HUES6 (cell line): ENCODE measurements at regions not wholly inside any gene's neighbourhood (a gene's known extent, or its start where the extent isn't known, plus 50 kb on each side); places are given as distances from the start of the nearest gene placed in this dataset.
"Not testable (repeated sequence)": the region's sequence is repeated elsewhere in the genome, so short reads cannot be mapped to it uniquely, and the experiment has no call there.

Experiments used
- H3K27ac ChIP-seq: 2 replicates; pipeline ENCODE4 v1.7.0; 2013; ENCODE audit warnings: low read depth, mild to moderate bottlenecking, low read length, inconsistent platforms
- H3K27me3 ChIP-seq: 2 replicates; pipeline ENCODE4 v1.6.1; 2013; ENCODE audit warnings: low read length; ENCODE audit not compliant: control insufficient read depth, insufficient read depth
- H3K36me3 ChIP-seq: 2 replicates; pipeline ENCODE4 v1.6.1; 2013; ENCODE audit warnings: low read length; ENCODE audit not compliant: control insufficient read depth, insufficient read depth
- H3K4me1 ChIP-seq: 2 replicates; pipeline ENCODE4 v1.6.1; 2013; ENCODE audit warnings: low read length; ENCODE audit not compliant: control insufficient read depth, insufficient read depth
- H3K4me3 ChIP-seq: 2 replicates; pipeline ENCODE4 v1.5.1; 2013; ENCODE audit warnings: low read depth, low read length
- H3K9ac ChIP-seq: one replicate; pipeline ENCODE4 v1.6.1; 2013; ENCODE audit warnings: mild to moderate bottlenecking, low read length
- H3K9me3 ChIP-seq: 2 replicates; pipeline ENCODE4 v1.6.1; 2013; ENCODE audit warnings: low read depth, low read length; ENCODE audit not compliant: control insufficient read depth, insufficient read depth

GRCh38 chr5:114146398-114146797, 215.5 kb upstream of the KCNN2 start:
- Histone ChIP-seq H3K9ac (no peak overlapping the region), H3K9me3 (peaks cover 21% of the 10 kb centered on the region), H3K36me3 (no peaks in the 10 kb centered on the region), H3K4me3 (no peak overlapping the region), H3K4me1 (no peaks in the 10 kb centered on the region), H3K27me3 (no peaks in the 10 kb centered on the region), H3K27ac (no peak overlapping the region)

GRCh38 chr5:114148253-114148652, 213.6 kb upstream of the KCNN2 start:
- H3K27me3 ChIP-seq, result no peaks in the 10 kb centered on the region
- no peak overlapping the region for H3K4me3 ChIP-seq
- no peak overlapping the region for H3K27ac ChIP-seq
- H3K9me3 ChIP-seq, result peaks cover 23% of the 10 kb centered on the region
- no peaks in the 10 kb centered on the region for H3K36me3 ChIP-seq
- no peaks in the 10 kb centered on the region for H3K4me1 ChIP-seq
- H3K9ac ChIP-seq, result no peak overlapping the region

GRCh38 chr5:114148728-114149127, 213.1 kb upstream of the KCNN2 start:
- not testable (repeated sequence) for H3K4me3 ChIP-seq, H3K9ac ChIP-seq, H3K27me3 ChIP-seq, H3K27ac ChIP-seq, H3K4me1 ChIP-seq, H3K36me3 ChIP-seq
- peaks cover 23% of the 10 kb centered on the region for H3K9me3 ChIP-seq

GRCh38 chr5:114152656-114153360, 209.1 kb upstream of the KCNN2 start:
- no peaks in the 10 kb centered on the region for H3K4me1 ChIP-seq
- H3K9me3 ChIP-seq, result peaks cover 26% of the 10 kb centered on the region
- H3K4me3 ChIP-seq, result no peak overlapping the region
- H3K9ac ChIP-seq, result no peak overlapping the region
- H3K27ac ChIP-seq, result no peak overlapping the region
- no peaks in the 10 kb centered on the region for H3K36me3 ChIP-seq
- no peaks in the 10 kb centered on the region for H3K27me3 ChIP-seq

- Histone ChIP-seq H3K9ac (no peak overlapping the region), H3K4me3 (no peak overlapping the region), H3K27ac (no peak overlapping the region), H3K27me3 (no peaks in the 10 kb centered on the region), H3K9me3 (peaks cover 26% of the 10 kb centered on the region), H3K4me1 (no peaks in the 10 kb centered on the region), H3K36me3 (no peaks in the 10 kb centered on the region)
Observed at GRCh38 chr5:114153392-114153791, 208.5 kb upstream of the KCNN2 start.

- Histone ChIP-seq H3K9ac (no peak overlapping the region), H3K4me1 (no peaks in the 10 kb centered on the region), H3K27me3 (no peaks in the 10 kb centered on the region), H3K27ac (no peak overlapping the region), H3K36me3 (no peaks in the 10 kb centered on the region), H3K4me3 (no peak overlapping the region), H3K9me3 (peaks cover 24% of the 10 kb centered on the region)
Observed at GRCh38 chr5:114153833-114154232, 208.0 kb upstream of the KCNN2 start.

GRCh38 chr5:114166081-114166480, 195.8 kb upstream of the KCNN2 start:
- no peak overlapping the region for H3K9ac ChIP-seq
- no peaks in the 10 kb centered on the region for H3K4me1 ChIP-seq
- H3K9me3 ChIP-seq, result peaks cover 18% of the 10 kb centered on the region; the same call in 1 of the 2 replicates
- H3K27ac ChIP-seq, result no peak overlapping the region
- no peaks in the 10 kb centered on the region for H3K27me3 ChIP-seq
- H3K4me3 ChIP-seq, result no peak overlapping the region
- no peaks in the 10 kb centered on the region for H3K36me3 ChIP-seq

GRCh38 chr5:114174131-114174530, 187.7 kb upstream of the KCNN2 start:
- no peak overlapping the region for H3K4me3 ChIP-seq
- H3K9me3 ChIP-seq, result peaks cover 5% of the 10 kb centered on the region; the same call in 1 of the 2 replicates
- no peaks in the 10 kb centered on the region for H3K36me3 ChIP-seq
- no peaks in the 10 kb centered on the region for H3K27me3 ChIP-seq
- H3K4me1 ChIP-seq, result no peaks in the 10 kb centered on the region
- no peak overlapping the region for H3K27ac ChIP-seq
- H3K9ac ChIP-seq, result no peak overlapping the region

- Histone ChIP-seq H3K9ac (no peak overlapping the region), H3K27ac (no peak overlapping the region), H3K36me3 (no peaks in the 10 kb centered on the region), H3K27me3 (no peaks in the 10 kb centered on the region), H3K4me3 (no peak overlapping the region), H3K9me3 (peaks cover 5% of the 10 kb centered on the region; the same call in 1 of the 2 replicates), H3K4me1 (no peaks in the 10 kb centered on the region)
Observed at GRCh38 chr5:114174837-114175236, 187.0 kb upstream of the KCNN2 start.

- H3K9ac ChIP-seq, result no peak overlapping the region
- peaks cover 5% of the 10 kb centered on the region; the same call in 1 of the 2 replicates for H3K9me3 ChIP-seq
- no peaks in the 10 kb centered on the region for H3K36me3 ChIP-seq
- no peaks in the 10 kb centered on the region for H3K27me3 ChIP-seq
- no peak overlapping the region for H3K4me3 ChIP-seq
- H3K4me1 ChIP-seq, result no peaks in the 10 kb centered on the region
- H3K27ac ChIP-seq, result no peak overlapping the region
Observed at GRCh38 chr5:114176356-114176755, 185.5 kb upstream of the KCNN2 start.

GRCh38 chr5:114179134-114179533, 182.7 kb upstream of the KCNN2 start:
- no peak overlapping the region for H3K27ac ChIP-seq
- no peak overlapping the region for H3K4me3 ChIP-seq
- no peaks in the 10 kb centered on the region for H3K27me3 ChIP-seq
- H3K4me1 ChIP-seq, result no peaks in the 10 kb centered on the region
- no peak overlapping the region for H3K9ac ChIP-seq
- no peaks in the 10 kb centered on the region for H3K36me3 ChIP-seq
- H3K9me3 ChIP-seq, result no peaks in the 10 kb centered on the region
